Large intestine (tissue), 3 donors: ENCODE measurements at regions not wholly inside any gene's neighbourhood (a gene's known extent, or its start where the extent isn't known, plus 50 kb on each side); places are given as distances from the start of the nearest gene placed in this dataset.
"Not testable (repeated sequence)": the region's sequence is repeated elsewhere in the genome, so short reads cannot be mapped to it uniquely, and the experiment has no call there.

Experiments
- DNase-seq, 2 donors: peaks; one replicate each; pipeline versions ENCODE4 v3.0.0 to v3.0.0-alpha.2; 2013
- H3K27ac ChIP-seq: one replicate; pipeline ENCODE4 v1.5.1; 2013; ENCODE audit warnings: low read length
- H3K27me3 ChIP-seq: 2 replicates; pipeline ENCODE4 v1.6.1; 2013; ENCODE audit warnings: low read length; ENCODE audit not compliant: control insufficient read depth, insufficient read depth
- H3K36me3 ChIP-seq: 2 replicates; pipeline ENCODE4 v1.6.1; 2013; ENCODE audit warnings: low read length; ENCODE audit not compliant: control insufficient read depth, insufficient read depth
- H3K4me1 ChIP-seq: one replicate; pipeline ENCODE4 v1.6.1; 2013; ENCODE audit warnings: low read length; ENCODE audit not compliant: control insufficient read depth, insufficient read depth
- H3K4me3 ChIP-seq: one replicate; pipeline ENCODE4 v1.5.1; 2013; ENCODE audit warnings: low read length
- H3K9me3 ChIP-seq: one replicate; pipeline ENCODE4 v1.6.1; 2013; ENCODE audit warnings: mild to moderate bottlenecking, low read depth, low read length, moderate library complexity; ENCODE audit not compliant: control insufficient read depth
- WGBS: methylation state at CpG from one replicate; pipeline ENCODE4 v1.1.5; 2013; ENCODE audit warnings: low lambda C conversion rate; ENCODE audit not compliant: insufficient coverage; 5-methylcytosine and 5-hydroxymethylcytosine counted together

- not testable (repeated sequence) for H3K4me3 ChIP-seq, H3K36me3 ChIP-seq, DNase-seq, H3K9me3 ChIP-seq, H3K27ac ChIP-seq, H3K27me3 ChIP-seq, H3K4me1 ChIP-seq
- no CpG with 5 or more reads among the region's 13 CpGs for WGBS
These were observed 208.8 kb downstream of the LAT start for GRCh38 chr16:29193634-29194033.

DNA sequence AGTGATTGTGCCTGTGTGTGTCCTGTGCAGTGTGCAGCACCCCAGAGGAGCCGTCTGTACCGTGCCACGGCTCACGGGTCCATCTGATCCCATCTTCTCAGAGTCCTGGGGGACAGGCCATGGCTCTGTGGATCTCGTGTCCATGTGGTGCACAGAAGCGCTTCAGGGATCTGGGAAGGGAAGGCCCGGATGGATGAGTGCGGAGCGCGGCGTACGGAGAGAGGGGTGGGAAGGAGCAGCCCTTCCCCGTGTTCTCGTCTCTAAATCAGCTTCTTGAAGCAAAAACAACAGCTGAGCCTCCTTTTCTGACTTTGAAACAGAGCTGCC lies 208.4 kb downstream of the LAT start:
- not testable (repeated sequence) for H3K27ac ChIP-seq, H3K27me3 ChIP-seq, H3K36me3 ChIP-seq, H3K4me3 ChIP-seq, DNase-seq, H3K9me3 ChIP-seq, H3K4me1 ChIP-seq
- WGBS: no CpG with 5 or more reads among the region's 14 CpGs

GRCh38 chr16:29192329-29193247 lies 207.7 kb downstream of the LAT start:
- no peaks in the 10 kb centered on the region for H3K9me3 ChIP-seq
- no peaks in the 10 kb centered on the region for H3K36me3 ChIP-seq
- no peaks in the 10 kb centered on the region for H3K27me3 ChIP-seq
- H3K4me3 ChIP-seq: no peak overlapping the region
- no CpG with 5 or more reads among the region's 17 CpGs for WGBS
- no peak overlapping the region for H3K27ac ChIP-seq
- H3K4me1 ChIP-seq: no peaks in the 10 kb centered on the region
- no peak for DNase-seq

GRCh38 chr16:29191636-29192180 lies 206.9 kb downstream of the LAT start:
- not testable (repeated sequence) for H3K4me3 ChIP-seq, H3K4me1 ChIP-seq, H3K27ac ChIP-seq, H3K36me3 ChIP-seq, DNase-seq, H3K27me3 ChIP-seq, H3K9me3 ChIP-seq
- WGBS: no CpG with 5 or more reads among the region's 12 CpGs

- not testable (repeated sequence) for H3K27ac ChIP-seq, H3K27me3 ChIP-seq, H3K9me3 ChIP-seq, H3K36me3 ChIP-seq, DNase-seq, H3K4me3 ChIP-seq, H3K4me1 ChIP-seq
- no CpG with 5 or more reads among the region's 19 CpGs for WGBS
These were observed 205.9 kb downstream of the LAT start for GRCh38 chr16:29190553-29191431.

DNA sequence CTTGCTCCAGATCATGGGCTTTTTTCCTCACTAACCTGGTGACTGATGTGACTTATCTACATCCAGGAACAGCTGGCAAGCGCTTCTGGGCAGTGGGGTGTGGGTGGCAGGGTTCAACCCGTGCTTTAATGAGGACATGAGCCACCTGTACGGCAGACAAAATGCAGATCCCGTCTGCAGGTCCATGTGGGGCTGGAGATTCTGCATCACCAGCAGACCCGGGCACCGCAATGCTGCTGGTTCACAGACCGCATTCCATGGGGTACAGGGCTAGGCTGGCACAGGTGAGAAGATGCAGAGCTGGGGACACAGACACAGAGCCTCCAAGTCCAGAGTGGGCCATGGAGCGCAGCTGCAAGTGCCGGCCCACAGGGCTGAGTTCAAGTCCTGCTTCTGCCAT lies 204.0 kb downstream of the LAT start:
- not testable (repeated sequence) for H3K36me3 ChIP-seq, H3K4me1 ChIP-seq, H3K9me3 ChIP-seq, H3K27me3 ChIP-seq, H3K4me3 ChIP-seq, DNase-seq, H3K27ac ChIP-seq
- WGBS: no CpG with 5 or more reads among the region's 9 CpGs

GRCh38 chr16:29186306-29187220 lies 201.7 kb downstream of the LAT start:
- H3K27ac ChIP-seq, H3K36me3 ChIP-seq, H3K9me3 ChIP-seq, DNase-seq, H3K4me1 ChIP-seq, H3K27me3 ChIP-seq, H3K4me3 ChIP-seq: not testable (repeated sequence)
- no CpG with 5 or more reads among the region's 35 CpGs for WGBS

- DNase-seq, H3K27me3 ChIP-seq, H3K4me1 ChIP-seq, H3K4me3 ChIP-seq, H3K36me3 ChIP-seq, H3K27ac ChIP-seq, H3K9me3 ChIP-seq: not testable (repeated sequence)
- no CpG with 5 or more reads among the region's 9 CpGs for WGBS
These were observed 201.0 kb downstream of the LAT start for GRCh38 chr16:29185872-29186271.

GRCh38 chr16:29184738-29185438 lies 200.0 kb downstream of the LAT start:
- H3K27ac ChIP-seq, H3K4me1 ChIP-seq, DNase-seq, H3K36me3 ChIP-seq, H3K9me3 ChIP-seq, H3K27me3 ChIP-seq, H3K4me3 ChIP-seq: not testable (repeated sequence)
- no CpG with 5 or more reads among the region's 41 CpGs for WGBS
